CD4-positive, alpha-beta T cell treated with Interleukin-4 for 1 hour (primary cell): ENCODE measurements at regions not wholly inside any gene's neighbourhood (a gene's known extent, or its start where the extent isn't known, plus 50 kb on each side); places are given as distances from the start of the nearest gene placed in this dataset.
"Not testable (repeated sequence)": the region's sequence is repeated elsewhere in the genome, so short reads cannot be mapped to it uniquely, and the experiment has no call there.

Experiments
- DNase-seq, 2 donors: peaks; one replicate each; pipeline ENCODE4 v3.0.0-alpha.2; 2020 to 2022

GRCh38 chr21:18567770-18568169 is 164.2 kb upstream of the TMPRSS15 start:
- DNase-seq, result not testable (repeated sequence)

GRCh38 chr21:18588001-18588662 is 184.5 kb upstream of the TMPRSS15 start:
- DNase-seq, result no peak

GRCh38 chr21:18601146-18601545 is 197.6 kb upstream of the TMPRSS15 start:
- no peak for DNase-seq

- DNase-seq, result no peak
These were observed 199.1 kb upstream of the TMPRSS15 start for GRCh38 chr21:18602711-18603110.

- no peak for DNase-seq
These were observed 199.7 kb upstream of the TMPRSS15 start for GRCh38 chr21:18603261-18603660.

- no peak for DNase-seq
These were observed 200.4 kb upstream of the TMPRSS15 start for GRCh38 chr21:18603980-18604379.

GRCh38 chr21:18608226-18608625 is 204.6 kb upstream of the TMPRSS15 start:
- no peak for DNase-seq

- DNase-seq, result no peak
These were observed 210.7 kb upstream of the TMPRSS15 start for GRCh38 chr21:18614303-18614702.

- no peak for DNase-seq
These were observed 213.7 kb upstream of the TMPRSS15 start for GRCh38 chr21:18617291-18617690.

GRCh38 chr21:18620436-18620835 is 216.9 kb upstream of the TMPRSS15 start:
- DNase-seq, result no peak

GRCh38 chr21:18622383-18622782 is 218.8 kb upstream of the TMPRSS15 start:
- no peak for DNase-seq

- no peak for DNase-seq
These were observed 226.9 kb upstream of the TMPRSS15 start for GRCh38 chr21:18630446-18630845.

- no peak for DNase-seq
These were observed 233.3 kb upstream of the TMPRSS15 start for GRCh38 chr21:18636897-18637296.

GRCh38 chr21:18646116-18646515 is 242.5 kb upstream of the TMPRSS15 start:
- DNase-seq, result no peak

GRCh38 chr21:18655931-18656330 is 252.3 kb upstream of the TMPRSS15 start:
- DNase-seq, result no peak

GRCh38 chr21:18661842-18662241 is 258.3 kb upstream of the TMPRSS15 start:
- DNase-seq, result no peak

GRCh38 chr21:18663663-18664062 is 260.1 kb upstream of the TMPRSS15 start:
- DNase-seq, result no peak

GRCh38 chr21:18666725-18667124 is 263.1 kb upstream of the TMPRSS15 start:
- no peak for DNase-seq

- no peak for DNase-seq
These were observed 270.2 kb upstream of the TMPRSS15 start for GRCh38 chr21:18673789-18674188.

GRCh38 chr21:18677632-18678031 is 274.0 kb upstream of the TMPRSS15 start:
- DNase-seq, result no peak

GRCh38 chr21:18705971-18706370 is 302.4 kb upstream of the TMPRSS15 start:
- DNase-seq, result no peak

GRCh38 chr21:18711662-18712061 is 308.1 kb upstream of the TMPRSS15 start:
- DNase-seq, result no peak

GRCh38 chr21:18715606-18716005 is 312.0 kb upstream of the TMPRSS15 start:
- DNase-seq, result no peak

GRCh38 chr21:18716578-18717138 is 313.1 kb upstream of the TMPRSS15 start:
- DNase-seq, result no peak

GRCh38 chr21:18722193-18722592 is 318.6 kb upstream of the TMPRSS15 start:
- no peak for DNase-seq
